HFFc6 (cell line): ENCODE measurements at regions not wholly inside any gene's neighbourhood (a gene's known extent, or its start where the extent isn't known, plus 50 kb on each side); places are given as distances from the start of the nearest gene placed in this dataset.
"Not testable (repeated sequence)": the region's sequence is repeated elsewhere in the genome, so short reads cannot be mapped to it uniquely, and the experiment has no call there.

Experiments used
- DNase-seq: peaks from one replicate; pipeline ENCODE4 v3.0.0-alpha.2; 2018
- H3K27ac Mint-ChIP-seq: 2 replicates; pipeline ENCODE4 v1.8.0; 2020; ENCODE audit warnings: mild to moderate bottlenecking, mixed read lengths
- H3K27me3 Mint-ChIP-seq: 2 replicates; pipeline ENCODE4 v1.8.0; 2021; ENCODE audit warnings: mild to moderate bottlenecking, moderate library complexity, mixed read lengths; ENCODE audit not compliant: insufficient read depth
- H3K36me3 Mint-ChIP-seq: 2 replicates; pipeline ENCODE4 v1.8.0; 2021; ENCODE audit warnings: low read depth, mixed read lengths
- H3K4me1 Mint-ChIP-seq: 2 replicates; pipeline ENCODE4 v1.8.0; 2020; ENCODE audit warnings: low read depth, mixed read lengths
- H3K4me3 Mint-ChIP-seq: 2 replicates; pipeline ENCODE4 v1.8.0; 2020; ENCODE audit warnings: mild to moderate bottlenecking, moderate library complexity, mixed read lengths
- H3K9me3 Mint-ChIP-seq: 2 replicates; pipeline ENCODE4 v1.8.0; 2020; ENCODE audit warnings: mild to moderate bottlenecking, mixed read lengths
- CTCF ChIP-seq: fragments of 200-600 bp; sonication (generic); IDR thresholded peaks from 2 replicates; pipeline ENCODE4 v1.5.0; 2021; ENCODE audit warnings: antibody characterized with exemption, mild to moderate bottlenecking

- no peaks in the 10 kb centered on the region for H3K4me1 Mint-ChIP-seq
- H3K36me3 Mint-ChIP-seq: no peaks in the 10 kb centered on the region
- H3K27me3 Mint-ChIP-seq: no peaks in the 10 kb centered on the region
- no peak for TF ChIP-seq CTCF
- H3K9me3 Mint-ChIP-seq: peaks cover 38% of the 10 kb centered on the region
- no peak overlapping the region for H3K4me3 Mint-ChIP-seq
- no peak overlapping the region for H3K27ac Mint-ChIP-seq
- DNase-seq: no peak
These were observed 458.5 kb downstream of the RBFOX1 start for GRCh38 chr16:7791028-7791590.

GRCh38 chr16:7775072-7775488, 442.4 kb downstream of the RBFOX1 start:
- DNase-seq: no peak
- Mint-ChIP-seq H3K27me3 (no peaks in the 10 kb centered on the region), H3K27ac (no peak overlapping the region), H3K4me3 (no peak overlapping the region), H3K9me3 (peaks cover 70% of the 10 kb centered on the region), H3K36me3 (no peaks in the 10 kb centered on the region; the same call in 1 of the 2 replicates), H3K4me1 (no peaks in the 10 kb centered on the region)
- no peak for TF ChIP-seq CTCF

GRCh38 chr16:7772722-7773121, 440.1 kb downstream of the RBFOX1 start:
- TF ChIP-seq CTCF: no peak
- no peaks in the 10 kb centered on the region for H3K27me3 Mint-ChIP-seq
- H3K27ac Mint-ChIP-seq: no peak overlapping the region
- peaks cover 70% of the 10 kb centered on the region for H3K9me3 Mint-ChIP-seq
- H3K4me3 Mint-ChIP-seq: no peak overlapping the region
- H3K36me3 Mint-ChIP-seq: no peaks in the 10 kb centered on the region; the same call in 1 of the 2 replicates
- no peak for DNase-seq
- H3K4me1 Mint-ChIP-seq: no peaks in the 10 kb centered on the region

GRCh38 chr16:7769091-7769490, 436.4 kb downstream of the RBFOX1 start:
- peaks cover 85% of the 10 kb centered on the region for H3K9me3 Mint-ChIP-seq
- not testable (repeated sequence) for H3K4me3 Mint-ChIP-seq, H3K27ac Mint-ChIP-seq, H3K36me3 Mint-ChIP-seq, H3K4me1 Mint-ChIP-seq, H3K27me3 Mint-ChIP-seq, DNase-seq

GRCh38 chr16:7765079-7765550, 432.5 kb downstream of the RBFOX1 start:
- peaks cover 62% of the 10 kb centered on the region for H3K9me3 Mint-ChIP-seq
- no peak overlapping the region for H3K27ac Mint-ChIP-seq
- DNase-seq: no peak
- H3K36me3 Mint-ChIP-seq: no peaks in the 10 kb centered on the region
- H3K4me3 Mint-ChIP-seq: no peak overlapping the region
- no peak for TF ChIP-seq CTCF
- H3K4me1 Mint-ChIP-seq: no peaks in the 10 kb centered on the region
- no peaks in the 10 kb centered on the region for H3K27me3 Mint-ChIP-seq

GRCh38 chr16:7763111-7763510, 430.5 kb downstream of the RBFOX1 start:
- DNase-seq: no peak
- H3K4me3 Mint-ChIP-seq: no peak overlapping the region
- TF ChIP-seq CTCF: no peak
- no peaks in the 10 kb centered on the region for H3K27me3 Mint-ChIP-seq
- H3K4me1 Mint-ChIP-seq: no peaks in the 10 kb centered on the region
- no peaks in the 10 kb centered on the region; the same call in 1 of the 2 replicates for H3K36me3 Mint-ChIP-seq
- peaks cover 60% of the 10 kb centered on the region for H3K9me3 Mint-ChIP-seq
- no peak overlapping the region for H3K27ac Mint-ChIP-seq
